ENCODE measurements at regions not wholly inside any gene's neighbourhood (a gene's known extent, or its start where the extent isn't known, plus 50 kb on each side); places are given as distances from the start of the nearest gene placed in this dataset.
"Not testable (repeated sequence)": the region's sequence is repeated elsewhere in the genome, so short reads cannot be mapped to it uniquely, and the experiment has no call there.

DNA sequence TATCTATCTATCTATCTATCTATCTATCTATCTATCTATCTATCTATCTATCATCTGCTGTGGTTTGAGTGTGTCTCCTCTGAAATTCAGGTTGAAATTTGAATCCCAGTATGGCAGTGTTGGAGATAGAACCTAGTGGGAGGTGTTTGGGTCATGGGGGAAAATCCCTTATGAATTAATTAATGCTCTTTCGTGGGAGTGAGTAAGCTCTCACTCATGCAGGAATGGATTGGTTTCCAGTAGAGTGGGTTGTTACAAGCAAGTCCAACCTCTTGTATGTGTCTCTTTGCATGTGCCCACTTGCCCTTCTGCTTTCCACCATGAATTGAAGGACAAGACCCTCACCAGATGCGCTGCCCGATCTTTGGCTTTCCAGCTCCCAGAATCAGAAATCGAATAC lies 113.0 kb downstream of the ANXA1 start:
- no peaks in the 10 kb centered on the region for H3K36me3 Mint-ChIP-seq (ENCODE audit: low read depth)
- no peak for DNase-seq
- H3K27ac Mint-ChIP-seq, result no peak overlapping the region
- ATAC-seq, result no peak
- ChIA-PET POLR2A (no interaction called here), CTCF (no interaction called here)
- no peaks in the 10 kb centered on the region for H3K27me3 Mint-ChIP-seq (ENCODE audit: low read depth)
- no peaks in the 10 kb centered on the region for H3K9me3 Mint-ChIP-seq (ENCODE audit: insufficient read depth)
- no peaks in the 10 kb centered on the region for H3K4me1 Mint-ChIP-seq (ENCODE audit: low read depth)
- H3K4me3 Mint-ChIP-seq, result no peak overlapping the region

DNA sequence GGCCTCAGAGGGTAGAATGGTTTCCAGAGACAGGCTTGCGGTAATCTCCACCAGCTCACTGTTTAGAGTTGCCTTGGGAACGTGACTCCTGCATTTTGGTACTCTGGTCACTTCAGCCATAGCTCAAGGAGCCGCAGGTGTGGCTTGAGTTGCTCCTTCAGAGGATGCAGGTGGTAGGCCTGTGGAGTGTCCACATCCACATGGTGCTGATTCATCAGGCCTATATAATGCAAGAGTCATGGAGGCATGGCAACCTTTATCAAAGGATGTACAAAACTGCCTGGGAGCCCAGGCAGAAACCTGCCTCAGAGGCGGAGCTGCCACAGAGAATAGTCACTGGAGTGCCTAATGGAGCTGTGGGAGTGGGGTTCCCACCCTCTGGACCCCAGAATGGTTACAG lies 114.2 kb downstream of the ANXA1 start:
- POLR2A ChIA-PET, result no interaction called here

DNA sequence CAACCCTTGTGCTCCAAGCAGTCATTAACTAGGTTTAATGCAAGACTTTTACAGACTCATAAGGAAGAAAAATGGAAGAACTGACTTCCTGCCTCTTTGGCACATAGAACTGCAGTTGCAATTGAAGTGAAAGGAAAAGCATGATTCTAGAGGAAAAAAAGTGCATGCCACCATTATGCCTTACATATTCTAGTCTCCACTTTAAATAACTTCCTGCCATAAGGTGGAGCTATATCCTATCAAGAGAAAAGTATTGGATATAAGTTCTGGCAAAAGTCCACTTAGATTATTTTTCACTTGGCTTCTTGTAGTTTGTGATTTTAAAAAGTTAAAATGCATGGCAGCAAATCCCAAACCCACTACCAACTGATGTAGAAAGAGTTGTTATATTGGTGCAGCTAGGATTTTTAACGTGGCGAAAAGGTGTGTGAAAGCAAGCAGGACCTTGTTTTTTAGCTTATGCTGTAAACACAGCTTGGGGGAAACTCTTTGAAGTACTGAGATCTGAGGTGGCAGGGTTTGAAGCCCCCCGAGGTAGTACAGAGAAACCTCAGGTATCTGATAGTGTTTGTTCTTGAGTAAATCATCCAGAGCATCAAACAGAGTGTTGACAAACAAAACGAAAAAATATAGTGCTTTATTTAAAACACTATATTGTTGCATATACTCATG lies 117.9 kb downstream of the ANXA1 start:
- Mint-ChIP-seq H3K27ac (no peak overlapping the region), H3K27me3 (ENCODE audit: low read depth) (no peaks in the 10 kb centered on the region), H3K4me3 (no peak overlapping the region), H3K9me3 (ENCODE audit: insufficient read depth) (no peaks in the 10 kb centered on the region), H3K4me1 (ENCODE audit: low read depth) (no peaks in the 10 kb centered on the region), H3K36me3 (ENCODE audit: low read depth) (no peaks in the 10 kb centered on the region)
- POLR2A ChIA-PET, result no interaction called here
- no peak for ATAC-seq
- DNase-seq, result no peak
- CTCF ChIA-PET, result interaction anchor here (1.0 to 1.4 kb wide), 2 partner anchors 10 to 20 kb away, joined by 3 to 5 read pairs; no protein-coding TSS in a partner anchor

More for the DNA sequence above, 114.2 kb downstream of the ANXA1 start:
- no peak overlapping the region for H3K4me3 Mint-ChIP-seq
- CTCF ChIA-PET, result no interaction called here
- H3K27ac Mint-ChIP-seq, result no peak overlapping the region
- DNase-seq (no peak), ATAC-seq (no peak)
- H3K4me1 Mint-ChIP-seq (ENCODE audit: low read depth), result no peaks in the 10 kb centered on the region
- H3K27me3 Mint-ChIP-seq (ENCODE audit: low read depth), result no peaks in the 10 kb centered on the region
- no peaks in the 10 kb centered on the region for H3K36me3 Mint-ChIP-seq (ENCODE audit: low read depth)
- no peaks in the 10 kb centered on the region for H3K9me3 Mint-ChIP-seq (ENCODE audit: insufficient read depth)

- Mint-ChIP-seq H3K4me1 (ENCODE audit: low read depth) (no peaks in the 10 kb centered on the region), H3K9me3 (ENCODE audit: insufficient read depth) (no peaks in the 10 kb centered on the region), H3K27ac (no peak overlapping the region), H3K4me3 (no peak overlapping the region), H3K36me3 (ENCODE audit: low read depth) (no peaks in the 10 kb centered on the region), H3K27me3 (ENCODE audit: low read depth) (no peaks in the 10 kb centered on the region)
- DNase-seq (no peak), ATAC-seq (no peak)
- ChIA-PET CTCF (no interaction called here), POLR2A (no interaction called here)
These were observed 119.5 kb downstream of the ANXA1 start for GRCh38 chr9:73270967-73271721.

DNA sequence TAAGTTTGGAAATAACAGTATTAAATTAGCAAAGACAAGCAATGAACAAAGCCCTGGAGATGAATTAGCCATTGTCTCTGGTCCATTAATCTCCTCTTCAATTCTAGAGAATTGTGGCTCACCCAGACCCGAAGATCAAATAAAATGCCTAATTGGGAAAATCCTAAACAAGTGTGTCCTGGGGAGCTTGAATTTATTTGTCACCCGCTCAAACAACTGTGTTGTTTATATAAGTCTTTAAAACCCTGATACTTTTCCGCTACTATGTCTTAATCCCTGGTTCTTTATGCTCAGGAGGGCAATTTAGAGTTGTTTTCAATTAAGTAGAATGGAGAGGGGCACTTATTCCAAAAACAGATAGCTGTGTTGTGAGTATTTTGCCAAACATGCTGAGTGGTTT lies 128.4 kb downstream of the ANXA1 start:
- Mint-ChIP-seq H3K27ac (no peak overlapping the region), H3K9me3 (ENCODE audit: insufficient read depth) (no peaks in the 10 kb centered on the region), H3K36me3 (ENCODE audit: low read depth) (no peaks in the 10 kb centered on the region), H3K27me3 (ENCODE audit: low read depth) (no peaks in the 10 kb centered on the region), H3K4me3 (no peak overlapping the region), H3K4me1 (ENCODE audit: low read depth) (no peaks in the 10 kb centered on the region)
- no peak for DNase-seq
- no peak for ATAC-seq
- POLR2A ChIA-PET, result no interaction called here
- CTCF ChIA-PET, result no interaction called here

DNA sequence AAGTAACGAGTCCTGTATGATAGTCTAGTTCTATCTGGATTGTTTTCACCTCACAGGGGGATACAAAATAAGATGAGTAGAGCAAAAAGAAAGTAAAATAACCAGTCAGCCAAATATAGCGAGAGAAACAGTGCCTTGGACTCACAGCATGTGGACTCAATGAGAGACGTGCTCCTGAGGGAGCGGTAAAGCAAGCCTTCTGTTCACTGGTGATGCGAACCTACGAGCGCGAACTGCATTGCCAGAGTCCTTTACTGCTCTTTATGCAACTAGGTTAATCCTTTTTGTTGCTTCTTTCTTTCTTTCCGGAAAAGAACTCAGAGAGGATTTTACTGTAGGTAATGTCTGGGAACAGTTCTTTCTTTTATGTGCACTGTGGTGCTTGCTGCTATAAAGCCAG lies 132.7 kb downstream of the ANXA1 start:
- Mint-ChIP-seq H3K4me1 (ENCODE audit: low read depth) (no peaks in the 10 kb centered on the region), H3K27me3 (ENCODE audit: low read depth) (no peaks in the 10 kb centered on the region), H3K4me3 (no peak overlapping the region), H3K9me3 (ENCODE audit: insufficient read depth) (no peaks in the 10 kb centered on the region), H3K27ac (no peak overlapping the region), H3K36me3 (ENCODE audit: low read depth) (no peaks in the 10 kb centered on the region)
- ATAC-seq (no peak), DNase-seq (no peak)
- ChIA-PET POLR2A (no interaction called here), CTCF (no interaction called here)

- no peaks in the 10 kb centered on the region for H3K36me3 Mint-ChIP-seq (ENCODE audit: low read depth)
- no peak for DNase-seq
- no peaks in the 10 kb centered on the region for H3K4me1 Mint-ChIP-seq (ENCODE audit: low read depth)
- no peak for ATAC-seq
- no peak overlapping the region for H3K4me3 Mint-ChIP-seq
- CTCF ChIA-PET, result no interaction called here
- H3K9me3 Mint-ChIP-seq (ENCODE audit: insufficient read depth), result peaks cover 4% of the 10 kb centered on the region
- no peaks in the 10 kb centered on the region for H3K27me3 Mint-ChIP-seq (ENCODE audit: low read depth)
- POLR2A ChIA-PET, result no interaction called here
- no peak overlapping the region for H3K27ac Mint-ChIP-seq
These were observed 142.7 kb downstream of the ANXA1 start for GRCh38 chr9:73294336-73294735.

DNA sequence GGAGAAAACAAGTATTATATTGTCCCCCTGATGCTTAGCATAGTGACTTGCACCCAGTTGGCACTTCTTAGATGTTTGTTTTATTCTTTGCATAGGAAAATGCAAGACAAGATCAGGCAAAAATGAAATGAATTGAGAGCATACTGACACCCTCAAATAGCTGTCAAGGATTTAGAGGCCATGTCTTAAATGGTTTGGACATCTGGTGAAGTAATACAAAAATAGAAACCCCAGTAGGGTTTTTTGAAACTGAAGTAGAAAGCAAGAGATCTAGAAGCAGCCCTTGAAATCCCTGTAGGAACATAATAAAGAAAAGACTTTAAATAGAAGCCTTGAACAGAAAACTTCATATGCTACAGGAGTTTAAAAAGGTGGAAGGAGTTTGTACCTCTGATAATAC lies 174.3 kb downstream of the ANXA1 start:
- no peaks in the 10 kb centered on the region for H3K4me1 Mint-ChIP-seq (ENCODE audit: low read depth)
- no peaks in the 10 kb centered on the region for H3K36me3 Mint-ChIP-seq (ENCODE audit: low read depth)
- POLR2A ChIA-PET, result no interaction called here
- H3K27me3 Mint-ChIP-seq (ENCODE audit: low read depth), result no peaks in the 10 kb centered on the region
- CTCF ChIA-PET, result no interaction called here
- H3K27ac Mint-ChIP-seq, result no peak overlapping the region
- DNase-seq (no peak), ATAC-seq (no peak)
- no peaks in the 10 kb centered on the region for H3K9me3 Mint-ChIP-seq (ENCODE audit: insufficient read depth)
- H3K4me3 Mint-ChIP-seq, result no peak overlapping the region

DNA sequence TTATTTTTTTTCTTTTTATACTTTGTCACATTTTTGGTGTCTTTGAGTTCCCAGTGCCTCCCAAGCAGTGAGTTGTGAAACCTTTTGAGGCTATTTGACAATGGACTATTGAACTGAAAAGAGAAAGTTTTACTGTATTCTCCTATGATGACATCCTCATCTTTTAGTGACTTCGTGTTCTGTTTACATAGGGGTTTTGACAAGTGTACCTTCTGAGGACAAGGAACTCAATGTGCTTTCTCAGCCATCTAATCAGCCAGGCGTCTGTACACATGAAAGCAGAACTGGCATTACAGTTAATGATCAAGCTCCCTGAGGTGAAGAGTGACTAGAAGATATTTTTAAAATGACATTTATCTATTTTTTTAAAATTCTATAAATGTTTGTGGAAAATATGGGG lies 175.5 kb downstream of the ANXA1 start:
- no peaks in the 10 kb centered on the region for H3K27me3 Mint-ChIP-seq (ENCODE audit: low read depth)
- no peak overlapping the region for H3K4me3 Mint-ChIP-seq
- DNase-seq (no peak), ATAC-seq (no peak)
- H3K9me3 Mint-ChIP-seq (ENCODE audit: insufficient read depth), result no peaks in the 10 kb centered on the region
- H3K27ac Mint-ChIP-seq, result no peak overlapping the region
- H3K36me3 Mint-ChIP-seq (ENCODE audit: low read depth), result no peaks in the 10 kb centered on the region
- POLR2A ChIA-PET, result no interaction called here
- CTCF ChIA-PET, result no interaction called here
- H3K4me1 Mint-ChIP-seq (ENCODE audit: low read depth), result no peaks in the 10 kb centered on the region

DNA sequence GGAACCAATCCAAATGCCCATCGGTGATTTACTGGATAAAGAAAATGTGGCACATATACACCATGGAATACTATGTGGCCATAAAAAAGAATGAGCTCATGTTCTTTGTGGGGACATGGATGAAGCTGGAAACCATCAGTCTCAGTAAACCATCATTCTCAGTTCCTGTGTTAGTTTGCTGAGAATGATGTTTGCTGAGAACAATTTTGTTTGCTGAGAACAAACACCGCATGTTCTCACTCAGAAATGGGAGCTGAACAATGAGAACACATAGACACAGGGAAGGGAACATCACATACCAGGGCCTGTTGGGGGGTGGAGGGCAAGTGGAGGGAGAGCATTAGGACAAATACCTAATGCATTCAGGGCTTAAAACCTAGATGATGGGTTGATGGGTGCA lies 185.5 kb downstream of the ANXA1 start:
- POLR2A ChIA-PET; ATAC-seq; H3K4me3 Mint-ChIP-seq; CTCF ChIA-PET; H3K36me3 Mint-ChIP-seq (ENCODE audit: low read depth); H3K27me3 Mint-ChIP-seq (ENCODE audit: low read depth); H3K4me1 Mint-ChIP-seq (ENCODE audit: low read depth); H3K27ac Mint-ChIP-seq; H3K9me3 Mint-ChIP-seq (ENCODE audit: insufficient read depth); DNase-seq: not testable (repeated sequence)

DNA sequence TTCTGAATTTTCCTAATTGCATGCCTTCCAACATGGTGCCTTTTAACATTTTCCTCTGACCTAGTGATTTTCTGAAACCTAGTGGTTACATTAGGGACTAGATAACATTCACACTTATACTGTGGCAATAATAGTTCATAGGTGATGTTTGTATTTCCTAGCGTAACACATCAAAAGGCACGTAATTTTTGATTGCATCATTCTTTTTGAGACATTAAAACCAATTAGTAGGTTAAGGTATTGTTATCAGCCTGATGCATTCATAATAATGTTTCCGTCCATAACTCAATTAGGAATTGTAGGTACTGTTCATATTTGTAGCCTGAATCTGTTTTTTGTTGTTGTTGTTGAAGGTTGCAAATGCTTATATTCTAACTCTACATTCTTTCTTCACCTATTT lies 192.4 kb downstream of the ANXA1 start:
- no peak overlapping the region for H3K27ac Mint-ChIP-seq
- ChIA-PET CTCF (no interaction called here), POLR2A (no interaction called here)
- H3K4me3 Mint-ChIP-seq, result no peak overlapping the region
- no peak for ATAC-seq
- H3K4me1 Mint-ChIP-seq (ENCODE audit: low read depth), result no peaks in the 10 kb centered on the region
- H3K36me3 Mint-ChIP-seq (ENCODE audit: low read depth), result no peaks in the 10 kb centered on the region
- no peak for DNase-seq
- H3K27me3 Mint-ChIP-seq (ENCODE audit: low read depth), result no peaks in the 10 kb centered on the region
- no peaks in the 10 kb centered on the region for H3K9me3 Mint-ChIP-seq (ENCODE audit: insufficient read depth)

DNA sequence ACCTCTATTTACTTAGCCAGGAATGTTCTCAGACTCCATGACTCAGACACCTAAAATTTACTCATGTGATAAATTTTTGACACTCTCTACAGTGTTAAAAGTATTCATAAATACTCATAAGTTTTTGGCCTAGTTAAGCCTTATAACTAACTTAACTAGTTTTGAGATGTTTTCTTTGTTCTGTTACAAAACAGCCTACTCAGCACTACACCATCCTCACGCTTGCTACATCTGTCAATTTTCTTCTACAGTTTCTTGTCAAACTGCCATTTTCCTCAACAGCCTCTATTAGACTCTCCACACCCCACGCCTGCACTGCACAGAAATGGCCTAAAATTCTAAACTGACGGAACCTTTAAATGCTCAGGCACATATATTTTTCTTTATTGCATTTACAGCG lies 195.5 kb downstream of the ANXA1 start:
- H3K9me3 Mint-ChIP-seq (ENCODE audit: insufficient read depth), result no peaks in the 10 kb centered on the region
- H3K27ac Mint-ChIP-seq, result no peak overlapping the region
- H3K4me1 Mint-ChIP-seq (ENCODE audit: low read depth), result no peaks in the 10 kb centered on the region
- ChIA-PET CTCF (no interaction called here), POLR2A (no interaction called here)
- no peak for DNase-seq
- no peak for ATAC-seq
- no peaks in the 10 kb centered on the region for H3K36me3 Mint-ChIP-seq (ENCODE audit: low read depth)
- H3K27me3 Mint-ChIP-seq (ENCODE audit: low read depth), result no peaks in the 10 kb centered on the region
- H3K4me3 Mint-ChIP-seq, result no peak overlapping the region

DNA sequence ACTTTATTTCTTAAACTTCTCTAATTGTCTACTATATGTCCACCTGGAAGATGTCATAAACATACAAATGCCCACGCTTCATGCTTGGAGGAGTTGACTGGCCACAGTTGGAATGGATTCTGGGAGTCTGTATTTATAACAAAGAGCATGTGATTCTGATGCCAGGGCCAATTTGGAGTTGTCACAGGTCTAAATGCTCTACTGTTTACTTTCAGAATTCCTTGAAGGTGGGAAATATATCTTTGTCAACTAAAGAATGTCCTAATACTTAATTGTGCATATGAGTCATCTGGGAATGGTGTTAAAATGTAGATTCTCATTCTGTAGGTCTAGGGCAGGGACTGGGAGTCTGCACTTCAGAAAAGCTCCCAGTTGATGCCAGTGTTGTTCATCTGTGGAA lies 196.1 kb downstream of the ANXA1 start:
- Mint-ChIP-seq H3K36me3 (ENCODE audit: low read depth) (no peaks in the 10 kb centered on the region), H3K9me3 (ENCODE audit: insufficient read depth) (no peaks in the 10 kb centered on the region), H3K4me1 (ENCODE audit: low read depth) (no peaks in the 10 kb centered on the region), H3K27ac (no peak overlapping the region), H3K4me3 (no peak overlapping the region), H3K27me3 (ENCODE audit: low read depth) (no peaks in the 10 kb centered on the region)
- POLR2A ChIA-PET, result no interaction called here
- DNase-seq (no peak), ATAC-seq (no peak)
- CTCF ChIA-PET, result no interaction called here
